SK-N-SH (cell line): ENCODE measurements at regions not wholly inside any gene's neighbourhood (a gene's known extent, or its start where the extent isn't known, plus 50 kb on each side); places are given as distances from the start of the nearest gene placed in this dataset.
"Not testable (repeated sequence)": the region's sequence is repeated elsewhere in the genome, so short reads cannot be mapped to it uniquely, and the experiment has no call there.

Experiments
- CTCF ChIP-seq: fragments of 200-600 bp; sonication (generic); IDR thresholded peaks from 2 replicates; pipeline ENCODE4 v1.6.1; 2017; ENCODE audit warnings: antibody characterized with exemption, mild to moderate bottlenecking, moderate library complexity
- EP300 ChIP-seq, 2 experiments: IDR thresholded peaks; 2 replicates each; pipeline versions ENCODE4 v1.4.0 to v1.6.1; 2012; ENCODE audit warnings: borderline replicate concordance in 1 of 2, low read depth in 1 of 2, low read length in 1 of 2
- EZH2phosphoT487 ChIP-seq: fragments of 200-600 bp; sonication (generic); IDR thresholded peaks from 2 replicates; pipeline ENCODE4 v1.6.1; 2017; ENCODE audit warnings: low read depth, mixed run types, mild to moderate bottlenecking, antibody characterized with exemption, moderate library complexity, borderline replicate concordance
- MAX ChIP-seq: IDR thresholded peaks from 2 replicates; pipeline ENCODE4 v1.4.0; 2012; ENCODE audit warnings: low read depth
- NFIC ChIP-seq: IDR thresholded peaks from 2 replicates; pipeline ENCODE4 v1.4.0; 2012; ENCODE audit warnings: borderline replicate concordance
- POLR2AphosphoS5 ChIP-seq: IDR thresholded peaks from 2 replicates; pipeline ENCODE4 v1.6.1; 2012; ENCODE audit warnings: low read depth, low read length
- RCOR1 ChIP-seq: fragments of 150-350 bp; IDR thresholded peaks from 2 replicates; pipeline ENCODE4 v1.6.1; 2017; ENCODE audit warnings: antibody characterized with exemption, low read length
- RXRA ChIP-seq: IDR thresholded peaks from 2 replicates; pipeline ENCODE4 v1.4.0; 2012; ENCODE audit warnings: low read depth, mild to moderate bottlenecking, borderline replicate concordance
- SIN3A ChIP-seq: IDR thresholded peaks from 2 replicates; pipeline ENCODE4 v1.6.1; 2012; ENCODE audit warnings: low read depth, mild to moderate bottlenecking, low read length, moderate library complexity, borderline replicate concordance
- TAF1 ChIP-seq: IDR thresholded peaks from 2 replicates; pipeline ENCODE4 v1.6.1; 2012; ENCODE audit warnings: low read depth, mild to moderate bottlenecking, low read length, moderate library complexity, borderline replicate concordance
- TF ChIP-seq, protein P1 (sequence below): IDR thresholded peaks from 2 replicates; pipeline ENCODE4 v1.4.0; 2012; ENCODE audit warnings: low read depth, borderline replicate concordance

DNA sequence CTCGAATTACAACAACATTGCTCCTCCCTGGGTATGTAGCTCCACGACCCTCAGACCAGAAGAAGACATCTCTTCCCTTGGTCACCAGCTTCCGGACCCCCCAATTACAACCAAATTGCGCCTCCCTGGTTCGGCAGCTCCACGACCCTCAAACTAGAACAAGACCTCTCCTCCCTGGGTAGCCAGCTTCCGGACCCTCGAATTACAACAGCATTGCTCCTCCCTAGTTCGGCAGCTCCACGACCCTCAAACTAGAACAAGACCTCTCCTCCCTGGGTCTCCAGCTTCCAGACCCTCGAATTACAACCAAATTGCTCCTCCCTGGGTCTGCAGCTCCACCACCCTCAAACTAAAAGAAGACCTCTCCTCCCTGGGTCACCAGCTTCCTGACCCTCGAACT, 322.7 kb downstream of the PREX1 start:
- TF ChIP-seq CTCF; RXRA; EZH2phosphoT487; POLR2AphosphoS5; TAF1; RCOR1; SIN3A; MAX; NFIC; EP300 (IDR thresholded peaks at IDR 0.05; ENCODE audit: borderline replicate concordance in 1 of 2, low read depth in 1 of 2, low read length in 1 of 2): not testable (repeated sequence)
- TF ChIP-seq, protein P1, sequence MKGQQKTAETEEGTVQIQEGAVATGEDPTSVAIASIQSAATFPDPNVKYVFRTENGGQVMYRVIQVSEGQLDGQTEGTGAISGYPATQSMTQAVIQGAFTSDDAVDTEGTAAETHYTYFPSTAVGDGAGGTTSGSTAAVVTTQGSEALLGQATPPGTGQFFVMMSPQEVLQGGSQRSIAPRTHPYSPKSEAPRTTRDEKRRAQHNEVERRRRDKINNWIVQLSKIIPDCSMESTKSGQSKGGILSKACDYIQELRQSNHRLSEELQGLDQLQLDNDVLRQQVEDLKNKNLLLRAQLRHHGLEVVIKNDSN: not testable (repeated sequence)
